H1 (cell line): ENCODE measurements at regions not wholly inside any gene's neighbourhood (a gene's known extent, or its start where the extent isn't known, plus 50 kb on each side); places are given as distances from the start of the nearest gene placed in this dataset.

ENCODE experiments used
- YY1 ChIP-seq: IDR thresholded peaks from 2 replicates; pipeline ENCODE4 v1.6.1; 2011; ENCODE audit warnings: low read depth, mild to moderate bottlenecking, low read length
- TF ChIP-seq, protein P1 (sequence below): IDR thresholded peaks from 2 replicates; pipeline ENCODE4 v1.6.1; 2011; ENCODE audit warnings: low read length, improper control_type of control experiment

DNA sequence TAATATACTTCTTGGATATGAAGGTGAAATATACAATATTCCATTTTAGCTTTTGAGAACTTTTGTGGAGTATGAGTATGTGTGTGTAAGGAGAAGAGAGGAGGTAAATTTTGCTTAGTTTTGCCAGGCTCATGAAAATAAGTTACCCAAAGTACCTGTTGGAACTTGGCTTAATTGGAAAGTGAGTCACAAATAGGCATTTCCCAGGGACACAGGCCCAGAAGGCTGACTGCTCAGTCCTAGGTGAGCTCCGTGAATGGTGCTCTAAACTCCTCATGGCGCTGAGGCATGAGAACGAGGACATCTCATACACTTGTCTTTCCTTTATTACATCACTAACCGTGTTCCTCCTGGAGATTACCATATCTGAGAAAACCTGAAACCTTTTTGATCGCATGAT lies 148.5 kb upstream of the RAB12 start (continued):
- TF ChIP-seq, protein P1, sequence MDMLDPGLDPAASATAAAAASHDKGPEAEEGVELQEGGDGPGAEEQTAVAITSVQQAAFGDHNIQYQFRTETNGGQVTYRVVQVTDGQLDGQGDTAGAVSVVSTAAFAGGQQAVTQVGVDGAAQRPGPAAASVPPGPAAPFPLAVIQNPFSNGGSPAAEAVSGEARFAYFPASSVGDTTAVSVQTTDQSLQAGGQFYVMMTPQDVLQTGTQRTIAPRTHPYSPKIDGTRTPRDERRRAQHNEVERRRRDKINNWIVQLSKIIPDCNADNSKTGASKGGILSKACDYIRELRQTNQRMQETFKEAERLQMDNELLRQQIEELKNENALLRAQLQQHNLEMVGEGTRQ: no peak
- TF ChIP-seq YY1: no peak
